ENCODE measurements at regions not wholly inside any gene's neighbourhood (a gene's known extent, or its start where the extent isn't known, plus 50 kb on each side); places are given as distances from the start of the nearest gene placed in this dataset.

DNA sequence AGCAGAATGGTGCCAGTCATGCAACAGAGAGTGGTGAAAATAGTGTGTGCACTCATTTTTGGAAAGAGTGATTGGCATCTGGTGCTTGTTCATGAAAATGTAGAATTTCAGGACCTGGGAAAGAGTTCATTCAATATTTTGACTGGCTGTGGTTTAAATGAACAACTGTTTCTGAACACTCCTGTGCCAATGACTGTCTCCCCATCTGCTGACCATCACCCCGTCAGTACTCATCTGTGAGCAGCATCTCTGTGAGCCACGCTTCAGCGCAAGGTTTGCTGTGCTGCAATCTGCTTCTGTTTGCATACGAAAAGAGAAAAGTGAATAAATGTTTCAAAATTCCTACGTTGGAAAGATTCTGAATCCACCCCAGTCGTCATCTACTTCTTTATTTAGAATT, 77.9 kb upstream of the RUNX1 start:
- no peak overlapping the region for H3K27ac ChIP-seq (ENCODE audit: low read length)
- H3K27me3 ChIP-seq (ENCODE audit: control insufficient read depth in 1 of 2, insufficient read depth in 2 of 2, low read length in 2 of 2), result peaks cover 0 to 2% of the 10 kb centered on the region in 2 donors
- no peaks in the 10 kb centered on the region for H3K36me3 ChIP-seq (ENCODE audit: control insufficient read depth in 2 of 2, insufficient read depth in 2 of 2, low read length in 2 of 2)
- no peak overlapping the region for H3K4me3 ChIP-seq (ENCODE audit: low read length in 2 of 2)
- H3K4me1 ChIP-seq (ENCODE audit: control insufficient read depth, insufficient read depth, low read length), result no peaks in the 10 kb centered on the region
- no peaks in the 10 kb centered on the region for H3K9me3 ChIP-seq (ENCODE audit: control insufficient read depth in 2 of 2, low read length in 2 of 2)
- H3K9ac ChIP-seq (ENCODE audit: low read length in 2 of 2), result no peak overlapping the region

DNA sequence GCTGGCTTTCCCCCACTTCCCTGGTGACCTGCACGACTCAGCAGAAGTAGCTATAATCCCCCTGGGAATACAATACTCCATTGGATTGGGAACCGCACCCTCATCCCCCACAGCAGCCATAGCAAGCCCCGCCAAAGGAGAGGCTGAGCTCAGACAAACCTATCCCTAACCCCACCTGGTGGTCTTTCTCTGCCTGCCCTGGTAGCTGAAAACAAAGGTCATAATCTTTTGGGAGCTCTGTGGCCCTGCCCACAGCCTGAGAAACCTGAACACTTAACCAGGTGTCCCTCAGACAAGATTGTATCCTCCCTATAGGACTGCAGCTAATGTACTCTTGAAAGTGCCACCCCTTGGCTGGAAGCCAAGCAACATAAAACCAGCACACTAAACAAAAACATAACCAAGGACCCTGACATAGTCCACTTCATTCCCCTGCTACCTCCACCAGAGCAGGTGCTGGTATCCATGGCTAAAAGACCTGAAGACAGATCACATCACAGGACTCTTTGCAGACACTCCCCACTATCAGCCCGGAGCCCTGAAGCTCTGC, 71.6 kb upstream of the RUNX1 start:
- Histone ChIP-seq H3K36me3 (ENCODE audit: control insufficient read depth in 2 of 2, insufficient read depth in 2 of 2, low read length in 2 of 2) (no peaks in the 10 kb centered on the region), H3K4me3 (ENCODE audit: low read length in 2 of 2) (no peak overlapping the region), H3K27me3 (ENCODE audit: control insufficient read depth in 1 of 2, insufficient read depth in 2 of 2, low read length in 2 of 2) (no peaks in the 10 kb centered on the region), H3K9ac (ENCODE audit: low read length in 2 of 2) (no peak overlapping the region), H3K9me3 (ENCODE audit: control insufficient read depth in 2 of 2, low read length in 2 of 2) (no peaks in the 10 kb centered on the region), H3K27ac (ENCODE audit: low read length) (no peak overlapping the region), H3K4me1 (ENCODE audit: control insufficient read depth, insufficient read depth, low read length) (no peaks in the 10 kb centered on the region)

DNA sequence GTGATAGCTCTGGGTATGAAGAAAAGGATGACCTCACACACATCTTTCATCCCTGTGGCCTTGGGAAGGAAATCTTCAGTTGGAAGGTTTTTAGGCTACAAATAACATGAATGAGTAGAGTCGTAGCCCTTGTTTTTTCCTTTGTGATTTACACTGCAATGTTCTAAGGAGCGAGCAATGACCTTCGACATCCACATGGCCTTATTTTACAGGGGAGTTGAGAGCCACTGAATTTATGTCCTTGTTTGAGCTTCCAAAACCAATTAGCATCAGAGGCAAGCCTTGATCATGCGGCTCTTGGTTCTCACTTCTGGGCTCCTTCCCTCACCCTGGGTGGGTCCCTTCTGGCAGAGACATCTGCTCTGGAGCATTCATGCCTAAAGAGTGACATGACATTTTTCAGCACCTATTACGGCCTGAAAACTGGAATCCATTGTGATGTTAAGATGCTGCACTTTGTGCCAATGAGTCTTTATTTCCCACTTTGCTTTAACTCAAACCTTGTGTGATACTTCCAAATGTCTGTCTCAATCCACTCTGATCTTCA, 70.5 kb upstream of the RUNX1 start:
- H3K9me3 ChIP-seq (ENCODE audit: control insufficient read depth in 2 of 2, low read length in 2 of 2), result no peaks in the 10 kb centered on the region
- no peak overlapping the region for H3K4me3 ChIP-seq (ENCODE audit: low read length in 2 of 2)
- no peaks in the 10 kb centered on the region for H3K27me3 ChIP-seq (ENCODE audit: control insufficient read depth in 1 of 2, insufficient read depth in 2 of 2, low read length in 2 of 2)
- no peaks in the 10 kb centered on the region for H3K4me1 ChIP-seq (ENCODE audit: control insufficient read depth, insufficient read depth, low read length)
- no peak overlapping the region for H3K27ac ChIP-seq (ENCODE audit: low read length)
- H3K9ac ChIP-seq (ENCODE audit: low read length in 2 of 2), result no peak overlapping the region
- H3K36me3 ChIP-seq (ENCODE audit: control insufficient read depth in 2 of 2, insufficient read depth in 2 of 2, low read length in 2 of 2), result no peaks in the 10 kb centered on the region

DNA sequence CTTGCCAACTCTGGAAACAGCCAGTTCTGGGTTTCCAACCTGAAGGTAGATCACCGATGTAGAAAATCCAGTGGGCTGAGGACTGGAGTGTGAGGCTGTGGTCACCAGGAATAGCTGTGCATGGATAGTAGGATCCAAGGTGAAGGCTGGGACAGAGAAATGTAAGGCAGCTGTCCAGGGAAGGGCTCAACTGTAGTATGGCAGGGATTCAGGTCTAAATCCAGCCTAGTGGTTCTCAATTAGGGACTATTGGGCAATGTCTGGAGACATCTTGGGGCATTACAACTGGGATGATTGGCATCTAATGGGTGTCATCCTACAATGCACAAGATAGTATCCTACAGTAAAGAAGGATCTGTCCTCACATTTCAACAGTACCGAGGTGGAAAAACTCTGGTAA, 67.7 kb upstream of the RUNX1 start:
- H3K4me1 ChIP-seq (ENCODE audit: control insufficient read depth, insufficient read depth, low read length), result no peaks in the 10 kb centered on the region
- H3K4me3 ChIP-seq (ENCODE audit: low read length in 2 of 2), result no peak overlapping the region
- no peak overlapping the region for H3K27ac ChIP-seq (ENCODE audit: low read length)
- H3K36me3 ChIP-seq (ENCODE audit: control insufficient read depth in 2 of 2, insufficient read depth in 2 of 2, low read length in 2 of 2), result no peaks in the 10 kb centered on the region
- H3K9ac ChIP-seq (ENCODE audit: low read length in 2 of 2), result no peak overlapping the region
- no peaks in the 10 kb centered on the region for H3K27me3 ChIP-seq (ENCODE audit: control insufficient read depth in 1 of 2, insufficient read depth in 2 of 2, low read length in 2 of 2)
- H3K9me3 ChIP-seq (ENCODE audit: control insufficient read depth in 2 of 2, low read length in 2 of 2), result no peaks in the 10 kb centered on the region

DNA sequence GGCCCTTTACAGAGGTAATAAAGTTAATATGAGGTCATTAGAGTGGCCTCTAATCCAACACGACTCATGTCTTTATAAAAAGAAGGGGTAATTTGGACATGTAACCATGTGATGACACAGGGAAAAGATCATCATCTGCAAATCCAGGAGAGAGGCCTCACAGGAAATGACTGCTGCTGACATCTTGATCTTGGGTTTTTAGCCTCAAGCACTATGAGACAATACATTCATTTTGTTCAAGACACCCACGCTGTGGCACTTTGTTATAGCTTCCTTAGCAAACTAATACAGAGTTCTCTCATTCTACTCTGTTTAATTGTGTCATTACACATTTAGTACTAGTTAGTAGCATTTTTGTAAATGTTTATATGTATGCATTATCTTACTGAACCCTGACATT, 64.0 kb upstream of the RUNX1 start:
- Histone ChIP-seq H3K9ac (ENCODE audit: low read length in 2 of 2) (no peak overlapping the region), H3K36me3 (ENCODE audit: control insufficient read depth in 2 of 2, insufficient read depth in 2 of 2, low read length in 2 of 2) (no peaks in the 10 kb centered on the region), H3K27me3 (ENCODE audit: control insufficient read depth in 1 of 2, insufficient read depth in 2 of 2, low read length in 2 of 2) (no peaks in the 10 kb centered on the region), H3K9me3 (ENCODE audit: control insufficient read depth in 2 of 2, low read length in 2 of 2) (no peaks in the 10 kb centered on the region), H3K4me1 (ENCODE audit: control insufficient read depth, insufficient read depth, low read length) (no peaks in the 10 kb centered on the region), H3K27ac (ENCODE audit: low read length) (no peak overlapping the region), H3K4me3 (ENCODE audit: low read length in 2 of 2) (no peak overlapping the region)

DNA sequence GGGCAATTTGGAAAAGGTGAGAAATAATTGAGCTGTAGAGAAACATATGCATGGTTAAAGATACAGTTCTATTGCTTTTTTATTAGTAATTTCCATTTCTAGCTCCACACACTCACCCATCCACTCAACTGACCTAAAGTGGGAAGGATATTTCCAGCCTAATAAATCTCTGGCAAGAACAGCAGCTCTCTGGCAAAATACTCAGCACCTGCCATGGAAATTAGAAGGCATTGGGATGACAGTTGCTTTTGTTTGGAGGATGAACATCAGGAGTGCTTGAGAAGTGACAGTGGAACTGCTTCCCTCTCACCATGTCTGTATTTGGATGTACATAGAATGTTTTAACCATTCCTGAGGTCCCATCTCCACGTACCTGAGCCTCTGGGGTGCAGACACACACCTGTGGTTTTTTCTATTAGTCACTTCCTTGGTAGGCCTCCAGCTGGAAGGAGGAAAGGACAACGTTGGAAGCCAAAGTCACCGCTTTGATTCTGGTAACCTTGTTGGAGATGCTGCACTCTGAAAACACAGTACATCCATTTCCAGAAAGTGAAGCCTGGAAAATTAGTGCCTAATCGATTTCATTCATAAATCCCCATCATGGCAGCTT, 62.3 kb upstream of the RUNX1 start:
- Histone ChIP-seq H3K27ac (ENCODE audit: low read length) (no peak overlapping the region), H3K4me3 (ENCODE audit: low read length in 2 of 2) (no peak overlapping the region), H3K36me3 (ENCODE audit: control insufficient read depth in 2 of 2, insufficient read depth in 2 of 2, low read length in 2 of 2) (no peaks in the 10 kb centered on the region), H3K4me1 (ENCODE audit: control insufficient read depth, insufficient read depth, low read length) (no peaks in the 10 kb centered on the region), H3K9me3 (ENCODE audit: control insufficient read depth in 2 of 2, low read length in 2 of 2) (no peaks in the 10 kb centered on the region), H3K9ac (ENCODE audit: low read length in 2 of 2) (no peak overlapping the region), H3K27me3 (ENCODE audit: control insufficient read depth in 1 of 2, insufficient read depth in 2 of 2, low read length in 2 of 2) (no peaks in the 10 kb centered on the region)

DNA sequence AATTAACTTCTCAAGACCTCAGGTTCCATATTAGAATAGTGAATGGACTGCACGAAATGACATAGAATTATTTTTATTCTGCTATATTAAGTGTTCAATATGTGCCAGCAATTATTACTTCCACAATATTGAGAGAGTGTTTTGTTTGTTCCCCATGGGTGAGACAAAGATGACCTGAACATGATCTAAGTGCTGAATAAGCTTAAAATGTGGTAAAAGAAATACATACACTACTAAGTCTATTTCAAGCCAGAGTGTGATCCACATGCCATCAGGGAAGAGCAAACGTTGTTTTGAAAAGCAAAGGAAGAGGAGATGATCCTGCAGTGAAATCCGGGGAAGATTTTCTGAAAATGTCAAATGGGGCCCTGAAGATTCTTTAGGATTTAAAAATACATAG, 59.8 kb upstream of the RUNX1 start:
- no peaks in the 10 kb centered on the region for H3K4me1 ChIP-seq (ENCODE audit: control insufficient read depth, insufficient read depth, low read length)
- no peak overlapping the region for H3K9ac ChIP-seq (ENCODE audit: low read length in 2 of 2)
- H3K36me3 ChIP-seq (ENCODE audit: control insufficient read depth in 2 of 2, insufficient read depth in 2 of 2, low read length in 2 of 2), result no peaks in the 10 kb centered on the region
- no peak overlapping the region for H3K4me3 ChIP-seq (ENCODE audit: low read length in 2 of 2)
- no peak overlapping the region for H3K27ac ChIP-seq (ENCODE audit: low read length)
- no peaks in the 10 kb centered on the region for H3K9me3 ChIP-seq (ENCODE audit: control insufficient read depth in 2 of 2, low read length in 2 of 2)
- H3K27me3 ChIP-seq (ENCODE audit: control insufficient read depth in 1 of 2, insufficient read depth in 2 of 2, low read length in 2 of 2), result no peaks in the 10 kb centered on the region

DNA sequence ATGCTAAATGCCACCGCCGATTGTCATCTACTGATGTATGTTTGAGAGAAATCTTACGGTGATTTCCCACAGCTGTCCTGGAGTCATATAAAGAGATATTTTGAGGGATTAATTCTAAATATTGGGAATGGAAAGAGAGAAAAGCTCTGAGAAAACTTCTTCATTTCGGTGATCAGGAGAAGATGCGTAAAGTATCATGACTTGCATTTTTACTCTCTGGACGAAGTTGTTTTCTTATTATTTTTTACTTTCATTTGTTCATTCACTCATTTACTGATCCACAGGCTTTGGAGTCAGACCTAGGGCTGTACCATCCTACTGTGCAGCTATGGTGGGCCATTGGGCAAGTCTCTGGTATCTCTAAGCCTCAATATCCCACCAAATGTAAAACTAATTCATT, 58.4 kb upstream of the RUNX1 start:
- Histone ChIP-seq H3K9me3 (ENCODE audit: control insufficient read depth in 2 of 2, low read length in 2 of 2) (no peaks in the 10 kb centered on the region), H3K9ac (ENCODE audit: low read length in 2 of 2) (no peak overlapping the region), H3K4me1 (ENCODE audit: control insufficient read depth, insufficient read depth, low read length) (no peaks in the 10 kb centered on the region), H3K27me3 (ENCODE audit: control insufficient read depth in 1 of 2, insufficient read depth in 2 of 2, low read length in 2 of 2) (no peaks in the 10 kb centered on the region), H3K27ac (ENCODE audit: low read length) (no peak overlapping the region), H3K4me3 (ENCODE audit: low read length in 2 of 2) (no peak overlapping the region), H3K36me3 (ENCODE audit: control insufficient read depth in 2 of 2, insufficient read depth in 2 of 2, low read length in 2 of 2) (no peaks in the 10 kb centered on the region)

DNA sequence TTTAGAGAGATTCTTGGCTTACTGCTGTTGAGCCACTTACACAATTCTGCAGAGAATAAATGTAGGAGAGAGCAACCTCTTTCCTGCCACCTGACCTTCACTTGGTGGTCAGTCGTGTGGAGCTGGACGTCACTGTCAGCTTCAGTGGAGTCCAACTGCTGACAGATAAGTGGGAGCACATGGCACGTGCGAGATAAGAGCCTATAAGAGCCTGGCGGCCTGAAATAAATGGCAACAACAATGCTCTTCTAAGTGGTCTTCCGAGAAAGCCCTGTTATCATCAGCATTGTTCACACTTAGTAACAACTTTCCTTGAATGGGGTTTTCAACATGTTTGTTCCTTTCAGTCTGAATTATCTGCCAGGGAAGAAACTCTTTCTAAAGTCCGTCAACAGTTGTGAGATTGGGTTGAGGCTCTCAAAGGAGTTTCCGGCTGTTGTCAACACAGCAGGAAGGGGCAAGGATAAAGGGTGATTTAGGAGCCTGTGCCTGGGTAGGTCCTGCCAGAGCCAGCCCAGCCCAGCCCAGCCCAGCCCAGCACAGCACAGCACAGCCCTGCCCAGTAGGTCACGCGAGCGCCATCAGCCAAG, 57.2 kb upstream of the RUNX1 start:
- Histone ChIP-seq H3K9me3 (ENCODE audit: control insufficient read depth in 2 of 2, low read length in 2 of 2) (no peaks in the 10 kb centered on the region), H3K36me3 (ENCODE audit: control insufficient read depth in 2 of 2, insufficient read depth in 2 of 2, low read length in 2 of 2) (no peaks in the 10 kb centered on the region), H3K4me1 (ENCODE audit: control insufficient read depth, insufficient read depth, low read length) (no peaks in the 10 kb centered on the region), H3K9ac (ENCODE audit: low read length in 2 of 2) (no peak overlapping the region), H3K4me3 (ENCODE audit: low read length in 2 of 2) (no peak overlapping the region), H3K27me3 (ENCODE audit: control insufficient read depth in 1 of 2, insufficient read depth in 2 of 2, low read length in 2 of 2) (no peaks in the 10 kb centered on the region), H3K27ac (ENCODE audit: low read length) (no peak overlapping the region)

DNA sequence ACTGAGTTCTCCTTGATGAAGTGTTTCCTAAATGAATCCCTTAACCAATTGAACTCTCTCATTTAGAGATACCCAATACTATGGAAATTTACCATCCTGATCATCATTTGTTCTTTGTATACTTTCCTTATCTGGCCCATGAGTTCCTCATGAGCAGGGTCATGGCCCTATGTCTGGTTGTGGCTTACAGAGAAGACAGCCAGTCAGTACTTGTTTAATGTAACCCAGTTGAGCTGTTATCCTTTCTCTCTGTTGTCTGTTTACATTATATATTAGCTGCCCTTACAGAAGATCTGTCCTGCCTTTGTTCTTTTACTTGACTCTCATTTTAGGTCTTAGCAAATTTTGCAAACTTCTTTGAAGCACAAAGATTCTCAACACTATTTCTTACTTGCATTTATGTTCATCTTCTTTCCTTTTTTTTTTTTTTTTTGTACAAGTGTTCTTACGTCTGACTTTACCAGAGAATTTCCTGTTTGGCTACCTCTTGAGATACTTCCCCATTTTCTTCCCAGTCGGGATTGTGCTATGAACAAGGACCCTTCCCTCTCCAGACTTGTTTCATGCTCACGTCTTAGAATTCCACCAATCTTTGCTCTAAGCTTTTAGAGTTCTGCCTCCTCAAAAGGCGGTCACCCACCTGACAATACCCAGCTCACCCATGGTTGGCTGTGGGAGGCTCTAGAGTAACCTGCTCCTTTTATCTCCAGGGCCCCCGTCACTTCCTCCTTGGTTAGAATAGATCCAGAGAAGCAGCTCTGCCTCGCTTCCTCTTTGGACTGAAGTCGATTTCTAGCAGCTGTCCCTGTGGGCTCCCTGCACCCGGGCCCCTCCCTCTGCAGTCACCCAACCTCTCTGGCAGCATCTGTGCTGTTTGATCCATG, 53.6 kb upstream of the RUNX1 start:
- no peaks in the 10 kb centered on the region for H3K4me1 ChIP-seq (ENCODE audit: control insufficient read depth, insufficient read depth, low read length)
- H3K9me3 ChIP-seq (ENCODE audit: control insufficient read depth in 2 of 2, low read length in 2 of 2), result no peaks in the 10 kb centered on the region
- no peak overlapping the region for H3K4me3 ChIP-seq (ENCODE audit: low read length in 2 of 2)
- H3K27ac ChIP-seq (ENCODE audit: low read length), result no peak overlapping the region
- no peak overlapping the region for H3K9ac ChIP-seq (ENCODE audit: low read length in 2 of 2)
- H3K36me3 ChIP-seq (ENCODE audit: control insufficient read depth in 2 of 2, insufficient read depth in 2 of 2, low read length in 2 of 2), result no peaks in the 10 kb centered on the region
- H3K27me3 ChIP-seq (ENCODE audit: control insufficient read depth in 1 of 2, insufficient read depth in 2 of 2, low read length in 2 of 2), result no peaks in the 10 kb centered on the region
